ENCODE measurements at regions not wholly inside any gene's neighbourhood (a gene's known extent, or its start where the extent isn't known, plus 50 kb on each side); places are given as distances from the start of the nearest gene placed in this dataset.

DNA sequence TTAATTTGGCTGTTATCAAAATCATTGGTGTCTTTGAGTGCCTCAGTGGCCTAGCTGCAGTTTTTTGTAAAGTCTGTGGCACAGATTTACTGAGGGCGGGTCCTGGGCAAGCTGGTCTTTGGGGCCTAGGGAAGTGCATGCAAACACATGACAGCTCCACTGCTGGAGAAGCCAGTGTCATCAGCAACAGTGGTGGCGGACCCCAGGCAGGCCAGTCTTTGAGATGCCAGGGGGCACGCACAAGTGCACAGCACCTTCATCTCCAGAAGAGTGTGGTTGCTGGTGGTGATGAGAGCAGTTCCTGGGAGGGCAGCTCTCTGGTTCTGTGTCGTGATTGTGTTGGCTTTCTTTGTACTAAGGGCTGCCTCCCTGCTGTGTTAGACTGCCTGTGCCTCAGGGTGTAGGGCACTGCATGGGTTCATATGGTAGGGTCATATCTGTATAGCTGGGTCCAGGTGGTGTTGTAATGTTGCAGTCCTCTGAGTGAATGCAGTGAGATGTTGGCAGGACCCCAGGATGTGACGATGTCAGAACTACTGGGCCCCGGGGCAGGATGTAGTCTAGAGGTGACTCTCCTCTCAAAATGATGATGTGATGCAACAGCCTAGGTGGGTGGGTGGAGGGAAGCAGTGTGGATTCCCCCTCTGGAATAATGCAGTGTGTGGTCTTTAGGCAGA, 646.7 kb upstream of the CDH2 start:
- DNase-seq (ENCODE audit: low spot score in 2 of 2): peak in 1 of 2 donors; percentile 75
- WGBS, 2 donors: 83 to 89% methylated on average over 6 of the region's 6 CpGs
- intact Hi-C loops (cut with DNase I; ENCODE audit: low total_unique reads): no loop called here
- H3K4me3 ChIP-seq (ENCODE audit: low read depth, poor library complexity, severe bottlenecking): no peak overlapping the region
- no peak for TF ChIP-seq POLR2A (IDR thresholded peaks at IDR 0.05)
- TF ChIP-seq, protein P1, sequence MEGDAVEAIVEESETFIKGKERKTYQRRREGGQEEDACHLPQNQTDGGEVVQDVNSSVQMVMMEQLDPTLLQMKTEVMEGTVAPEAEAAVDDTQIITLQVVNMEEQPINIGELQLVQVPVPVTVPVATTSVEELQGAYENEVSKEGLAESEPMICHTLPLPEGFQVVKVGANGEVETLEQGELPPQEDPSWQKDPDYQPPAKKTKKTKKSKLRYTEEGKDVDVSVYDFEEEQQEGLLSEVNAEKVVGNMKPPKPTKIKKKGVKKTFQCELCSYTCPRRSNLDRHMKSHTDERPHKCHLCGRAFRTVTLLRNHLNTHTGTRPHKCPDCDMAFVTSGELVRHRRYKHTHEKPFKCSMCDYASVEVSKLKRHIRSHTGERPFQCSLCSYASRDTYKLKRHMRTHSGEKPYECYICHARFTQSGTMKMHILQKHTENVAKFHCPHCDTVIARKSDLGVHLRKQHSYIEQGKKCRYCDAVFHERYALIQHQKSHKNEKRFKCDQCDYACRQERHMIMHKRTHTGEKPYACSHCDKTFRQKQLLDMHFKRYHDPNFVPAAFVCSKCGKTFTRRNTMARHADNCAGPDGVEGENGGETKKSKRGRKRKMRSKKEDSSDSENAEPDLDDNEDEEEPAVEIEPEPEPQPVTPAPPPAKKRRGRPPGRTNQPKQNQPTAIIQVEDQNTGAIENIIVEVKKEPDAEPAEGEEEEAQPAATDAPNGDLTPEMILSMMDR (IDR thresholded peaks at IDR 0.05): no peak

DNA sequence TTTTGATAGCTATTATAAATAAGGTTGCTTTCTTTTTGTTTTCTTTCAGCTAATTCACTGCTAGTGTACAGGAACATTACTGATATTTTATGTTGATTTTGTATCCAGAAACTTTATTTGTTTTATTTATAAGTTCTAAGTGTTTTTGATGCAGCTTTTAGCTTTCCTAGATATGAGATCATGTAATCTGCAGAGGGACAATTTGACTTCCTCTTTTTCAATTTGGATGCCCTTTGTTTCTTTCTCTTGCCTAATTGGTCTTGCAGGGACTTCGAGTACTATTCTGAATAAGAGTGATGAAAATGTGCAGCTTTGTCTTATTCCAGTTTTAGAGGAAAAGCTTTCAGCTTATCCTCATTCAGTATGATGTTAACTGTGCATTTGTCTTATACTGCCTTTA, 643.4 kb upstream of the CDH2 start:
- no peak for DNase-seq (ENCODE audit: low spot score in 2 of 2)
- 64% methylated on average over 1 of the region's 1 CpG for WGBS, 2 donors
- H3K4me3 ChIP-seq (ENCODE audit: low read depth, poor library complexity, severe bottlenecking): no peak overlapping the region
- TF ChIP-seq POLR2A (IDR thresholded peaks at IDR 0.05): no peak
- TF ChIP-seq, protein P1 (IDR thresholded peaks at IDR 0.05): no peak
- intact Hi-C loops (cut with DNase I; ENCODE audit: low total_unique reads): no loop called here

DNA sequence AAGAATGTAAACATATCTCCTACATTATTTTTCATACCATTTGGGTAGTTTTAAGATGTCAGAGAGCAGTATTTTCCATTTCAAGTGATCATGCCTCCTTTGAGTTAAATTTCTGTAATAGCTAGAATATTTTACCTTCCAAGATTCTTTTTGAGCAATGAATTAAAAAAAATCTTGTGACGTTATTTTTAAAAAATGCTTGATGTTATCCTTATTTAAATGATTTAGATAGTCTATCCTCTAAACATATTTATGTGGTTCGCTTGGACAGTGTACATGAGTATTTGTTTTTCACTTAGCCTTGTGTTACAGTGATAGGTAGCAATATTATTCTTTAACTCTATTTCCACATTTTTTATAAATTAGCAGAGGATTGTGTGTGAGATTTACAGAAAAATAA, 639.2 kb upstream of the CDH2 start:
- no peak for TF ChIP-seq POLR2A (IDR thresholded peaks at IDR 0.05)
- TF ChIP-seq, protein P1 (IDR thresholded peaks at IDR 0.05): no peak
- WGBS, 2 donors: 70 to 72% methylated on average over 2 of the region's 2 CpGs
- DNase-seq (ENCODE audit: low spot score in 2 of 2): no peak
- intact Hi-C loops (cut with DNase I; ENCODE audit: low total_unique reads): no loop called here
- no peak overlapping the region for H3K4me3 ChIP-seq (ENCODE audit: low read depth, poor library complexity, severe bottlenecking)

DNA sequence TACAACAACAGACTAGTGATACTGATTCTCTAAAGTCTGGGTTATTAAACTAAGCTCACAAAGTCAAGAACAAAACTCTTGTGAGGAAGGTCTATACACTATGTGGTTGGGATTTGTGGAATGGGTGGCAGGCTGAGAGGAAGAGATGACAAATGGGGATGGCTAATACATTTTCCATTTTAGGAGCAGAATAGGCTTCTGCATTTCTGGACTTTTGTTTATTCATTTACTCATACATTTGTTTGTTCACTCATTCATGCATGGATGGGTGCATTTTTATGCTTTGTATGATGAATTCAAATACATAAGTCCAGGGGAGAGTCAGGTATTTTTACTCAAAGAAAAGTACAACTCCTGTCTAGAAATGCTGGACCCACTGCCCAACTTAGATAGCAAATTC, 637.4 kb upstream of the CDH2 start:
- intact Hi-C loops (cut with DNase I; ENCODE audit: low total_unique reads): no loop called here
- no peak for DNase-seq (ENCODE audit: low spot score in 2 of 2)
- H3K4me3 ChIP-seq (ENCODE audit: low read depth, poor library complexity, severe bottlenecking): no peak overlapping the region
- TF ChIP-seq, protein P1 (IDR thresholded peaks at IDR 0.05): no peak
- no peak for TF ChIP-seq POLR2A (IDR thresholded peaks at IDR 0.05)

DNA sequence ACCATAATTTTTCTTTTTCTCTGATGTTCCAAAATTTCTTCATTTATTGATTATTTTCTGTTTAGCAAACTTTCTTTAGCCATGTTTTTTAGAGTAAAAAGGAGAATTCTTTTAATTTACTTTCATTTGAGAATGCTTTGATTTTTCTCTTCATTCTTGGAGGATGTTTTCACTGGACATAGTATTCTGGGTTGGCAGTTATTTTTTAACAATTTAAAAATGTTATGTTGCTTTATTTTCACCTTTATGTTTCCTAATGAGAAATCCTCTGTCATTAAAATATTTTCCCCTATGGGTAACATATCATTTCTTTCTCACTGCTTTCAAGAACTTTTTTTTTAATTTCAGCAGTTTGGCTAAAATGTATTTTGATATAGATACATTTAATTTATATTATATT, 631.4 kb upstream of the CDH2 start:
- no peak for TF ChIP-seq POLR2A (IDR thresholded peaks at IDR 0.05)
- TF ChIP-seq, protein P1 (IDR thresholded peaks at IDR 0.05): no peak
- intact Hi-C loops (cut with DNase I; ENCODE audit: low total_unique reads): no loop called here
- H3K4me3 ChIP-seq (ENCODE audit: low read depth, poor library complexity, severe bottlenecking): no peak overlapping the region
- no peak for DNase-seq (ENCODE audit: low spot score in 2 of 2)

DNA sequence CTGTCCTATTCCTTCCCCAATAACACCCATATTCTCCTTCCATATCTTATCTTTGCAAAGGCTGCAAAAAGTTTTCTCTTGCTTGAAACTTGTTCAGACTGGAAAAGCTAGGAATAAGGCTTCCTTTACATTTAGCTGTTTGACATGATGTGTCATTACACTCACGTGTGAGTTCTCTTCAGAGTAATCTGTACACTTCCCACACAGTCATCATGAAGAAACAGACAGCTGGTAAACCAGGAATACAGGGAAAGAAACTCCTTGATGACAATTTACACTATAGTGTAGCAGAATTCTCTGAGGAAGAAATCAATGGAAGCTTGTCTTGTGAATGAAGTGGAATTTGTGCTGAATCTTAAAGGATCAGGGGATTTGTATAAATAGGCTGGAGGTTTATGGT, 628.6 kb upstream of the CDH2 start:
- no peak for DNase-seq (ENCODE audit: low spot score in 2 of 2)
- no peak for TF ChIP-seq POLR2A (IDR thresholded peaks at IDR 0.05)
- TF ChIP-seq, protein P1 (IDR thresholded peaks at IDR 0.05): no peak
- 40% methylated on average over 1 of the region's 1 CpG for WGBS, 2 donors
- intact Hi-C loops (cut with DNase I; ENCODE audit: low total_unique reads): no loop called here
- H3K4me3 ChIP-seq (ENCODE audit: low read depth, poor library complexity, severe bottlenecking): no peak overlapping the region

Measured in lower leg skin (tissue), 4 donors.